ENCODE measurements at regions not wholly inside any gene's neighbourhood (a gene's known extent, or its start where the extent isn't known, plus 50 kb on each side); places are given as distances from the start of the nearest gene placed in this dataset.

DNA sequence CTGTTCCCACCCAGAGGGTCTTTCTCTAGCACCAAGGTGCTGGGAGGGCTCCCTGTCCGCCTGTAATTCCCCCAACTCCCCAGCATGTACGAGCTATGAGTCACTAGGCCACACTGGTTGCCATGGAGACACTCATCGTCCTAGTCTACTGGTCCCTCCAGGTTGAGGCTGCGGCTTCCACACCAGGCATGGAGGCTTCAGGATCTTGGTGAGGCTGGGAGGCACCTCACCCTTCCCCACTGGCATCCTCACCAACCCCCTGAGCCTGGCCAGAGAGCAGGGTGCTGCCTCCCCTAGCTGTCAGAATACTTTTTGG lies 75.6 kb upstream of the KAZN start:
- Histone ChIP-seq H3K4me3 (no peak overlapping the region), H3K4me1 (no peaks in the 10 kb centered on the region), H3K27me3 (no peaks in the 10 kb centered on the region), H3K9me3 (no peaks in the 10 kb centered on the region), H3K27ac (peak overlapping the region; percentile 45 to 50), H3K36me3 (no peaks in the 10 kb centered on the region)
- intact Hi-C loops (cut with DNase I), result no loop called here
- peak; percentile 70 for ATAC-seq
- TF ChIP-seq, protein P1, sequence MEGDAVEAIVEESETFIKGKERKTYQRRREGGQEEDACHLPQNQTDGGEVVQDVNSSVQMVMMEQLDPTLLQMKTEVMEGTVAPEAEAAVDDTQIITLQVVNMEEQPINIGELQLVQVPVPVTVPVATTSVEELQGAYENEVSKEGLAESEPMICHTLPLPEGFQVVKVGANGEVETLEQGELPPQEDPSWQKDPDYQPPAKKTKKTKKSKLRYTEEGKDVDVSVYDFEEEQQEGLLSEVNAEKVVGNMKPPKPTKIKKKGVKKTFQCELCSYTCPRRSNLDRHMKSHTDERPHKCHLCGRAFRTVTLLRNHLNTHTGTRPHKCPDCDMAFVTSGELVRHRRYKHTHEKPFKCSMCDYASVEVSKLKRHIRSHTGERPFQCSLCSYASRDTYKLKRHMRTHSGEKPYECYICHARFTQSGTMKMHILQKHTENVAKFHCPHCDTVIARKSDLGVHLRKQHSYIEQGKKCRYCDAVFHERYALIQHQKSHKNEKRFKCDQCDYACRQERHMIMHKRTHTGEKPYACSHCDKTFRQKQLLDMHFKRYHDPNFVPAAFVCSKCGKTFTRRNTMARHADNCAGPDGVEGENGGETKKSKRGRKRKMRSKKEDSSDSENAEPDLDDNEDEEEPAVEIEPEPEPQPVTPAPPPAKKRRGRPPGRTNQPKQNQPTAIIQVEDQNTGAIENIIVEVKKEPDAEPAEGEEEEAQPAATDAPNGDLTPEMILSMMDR (IDR thresholded peaks at IDR 0.05), result no peak
- DNase-seq, result peak in 2 of 4 donors; percentile 50 to 58

DNA sequence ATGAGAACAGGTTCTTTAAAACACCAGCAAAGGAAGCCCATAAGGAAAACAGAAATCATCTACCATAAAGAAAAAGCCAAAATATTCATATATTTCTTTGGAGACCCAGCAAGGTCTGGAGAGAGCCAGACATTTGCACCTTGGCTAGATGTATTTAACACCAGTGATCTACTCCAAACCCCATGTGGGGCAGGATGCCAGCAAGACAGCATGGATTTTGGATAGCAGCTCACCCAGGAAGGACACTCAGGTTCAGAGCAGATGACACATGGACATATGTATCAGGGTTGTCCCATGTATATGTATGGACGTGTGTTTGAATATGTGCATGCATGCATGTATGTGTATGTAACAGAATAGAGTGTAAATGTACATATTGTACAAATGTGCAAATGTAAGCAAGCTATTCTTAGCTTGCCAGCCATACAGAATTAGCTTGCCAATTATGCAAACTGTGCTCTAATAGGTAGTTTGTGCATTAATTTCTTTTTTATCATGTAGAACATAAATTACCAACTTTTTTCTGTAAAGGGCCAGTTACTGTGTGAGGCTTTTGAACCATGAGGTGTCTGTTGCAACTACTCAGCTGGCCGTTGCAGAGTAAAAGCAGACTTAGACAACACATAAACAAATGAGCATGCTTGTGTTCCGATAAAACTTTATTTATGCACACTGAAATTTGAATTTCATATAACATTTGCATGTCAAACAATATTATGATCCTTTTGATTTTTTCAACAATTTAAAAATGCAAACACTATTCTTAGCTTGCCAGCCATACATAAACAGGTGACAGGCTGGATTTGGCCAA lies 73.5 kb upstream of the KAZN start:
- ATAC-seq, result no peak
- no peak overlapping the region for H3K4me3 ChIP-seq
- DNase-seq, result peak in 2 of 4 donors; percentile 36 to 51
- no peaks in the 10 kb centered on the region for H3K9me3 ChIP-seq
- no peaks in the 10 kb centered on the region for H3K27me3 ChIP-seq
- no peaks in the 10 kb centered on the region for H3K4me1 ChIP-seq
- H3K27ac ChIP-seq, result no peak overlapping the region
- intact Hi-C loops (cut with DNase I), result no loop called here
- TF ChIP-seq, protein P1 (IDR thresholded peaks at IDR 0.05), result no peak
- H3K36me3 ChIP-seq, result no peaks in the 10 kb centered on the region

DNA sequence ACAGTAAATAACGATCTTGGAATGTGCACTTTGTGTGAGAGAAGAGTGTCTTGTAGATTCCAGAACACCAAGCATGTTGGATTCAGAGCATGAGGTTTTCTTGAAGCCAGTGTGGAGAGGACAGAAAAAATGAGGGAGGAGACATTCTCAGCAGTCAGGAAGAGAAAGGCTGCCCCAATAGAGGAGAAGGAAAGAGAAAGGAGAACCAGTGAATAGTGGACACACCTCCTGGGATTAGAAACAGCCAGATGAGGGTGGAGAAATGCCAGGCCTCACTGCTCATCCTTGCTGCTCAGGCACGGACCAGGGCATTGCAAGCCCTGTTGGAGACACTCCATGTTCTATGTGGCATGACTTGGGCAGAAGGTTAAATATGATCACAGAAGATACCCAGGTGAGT lies 69.0 kb upstream of the KAZN start:
- Histone ChIP-seq H3K9me3 (no peaks in the 10 kb centered on the region), H3K36me3 (no peaks in the 10 kb centered on the region), H3K4me3 (no peak overlapping the region), H3K27ac (no peak overlapping the region), H3K4me1 (no peaks in the 10 kb centered on the region), H3K27me3 (no peaks in the 10 kb centered on the region)
- TF ChIP-seq, protein P1 (IDR thresholded peaks at IDR 0.05), result no peak
- ATAC-seq, result no peak
- DNase-seq, result no peak
- intact Hi-C loops (cut with DNase I), result no loop called here

DNA sequence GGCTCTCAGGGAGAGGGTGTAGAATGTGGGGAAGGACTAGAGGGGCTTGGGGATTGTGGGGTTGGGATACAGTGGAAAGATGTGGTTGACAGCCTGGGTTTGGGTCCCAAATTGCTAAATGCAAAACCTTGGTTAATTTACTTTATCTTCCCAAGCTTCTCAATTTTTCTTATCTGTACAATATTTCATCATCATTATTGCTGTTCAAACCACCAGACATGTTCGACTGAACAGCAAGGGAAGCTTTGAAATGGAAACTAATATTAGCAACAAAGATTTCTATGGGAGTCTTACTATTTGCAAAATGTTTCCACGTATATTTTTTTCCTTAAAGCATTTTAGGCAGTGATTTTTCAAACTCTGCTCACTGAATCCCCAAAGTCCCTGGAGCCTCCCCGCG lies 67.0 kb upstream of the KAZN start:
- Histone ChIP-seq H3K4me1 (no peaks in the 10 kb centered on the region), H3K9me3 (no peaks in the 10 kb centered on the region), H3K27ac (no peak overlapping the region), H3K4me3 (no peak overlapping the region), H3K36me3 (no peaks in the 10 kb centered on the region), H3K27me3 (no peaks in the 10 kb centered on the region)
- DNase-seq (no peak), ATAC-seq (no peak)
- intact Hi-C loops (cut with DNase I), result no loop called here
- TF ChIP-seq, protein P1 (IDR thresholded peaks at IDR 0.05), result no peak

DNA sequence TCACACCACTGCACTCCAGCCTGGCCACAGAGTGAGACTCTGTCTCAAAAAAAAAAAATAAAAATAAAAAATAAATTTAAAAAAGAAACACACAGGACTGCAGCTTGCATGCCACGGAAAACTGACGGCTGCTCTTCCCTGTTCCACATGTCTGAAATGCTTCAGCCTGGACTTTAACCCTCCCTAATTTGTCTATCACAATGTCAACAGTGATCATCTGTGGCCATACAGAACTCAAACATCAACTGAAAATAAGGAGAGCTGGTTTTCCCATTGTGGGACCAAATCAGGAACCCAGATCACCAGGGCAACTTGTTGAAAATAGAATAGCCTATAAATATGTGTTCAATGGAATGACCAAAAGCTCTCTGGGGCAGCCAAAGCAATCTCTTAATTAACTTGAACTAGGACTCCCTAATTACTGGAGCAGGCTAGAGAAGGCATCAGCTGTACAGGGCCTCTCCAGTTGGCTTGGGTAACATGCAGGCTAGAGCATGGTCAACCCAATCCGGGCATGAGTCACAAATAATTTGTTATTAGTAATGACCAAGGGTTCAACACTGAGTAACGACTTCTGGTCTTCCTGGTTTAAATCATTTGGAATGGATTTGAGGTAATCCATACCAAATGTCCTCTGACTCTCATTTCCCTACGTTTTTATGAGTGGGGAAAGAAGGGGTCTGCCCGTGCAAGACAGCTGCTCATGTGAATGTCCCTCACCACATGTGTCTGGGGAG lies 62.7 kb upstream of the KAZN start:
- TF ChIP-seq, protein P1 (IDR thresholded peaks at IDR 0.05), result no peak
- H3K9me3 ChIP-seq, result no peaks in the 10 kb centered on the region
- no peaks in the 10 kb centered on the region for H3K27me3 ChIP-seq
- intact Hi-C loops (cut with DNase I), result no loop called here
- H3K36me3 ChIP-seq, result no peaks in the 10 kb centered on the region
- H3K27ac ChIP-seq, result no peak overlapping the region
- H3K4me1 ChIP-seq, result no peaks in the 10 kb centered on the region
- no peak overlapping the region for H3K4me3 ChIP-seq
- DNase-seq, result no peak
- ATAC-seq, result no peak
